ENCODE measurements at regions not wholly inside any gene's neighbourhood (a gene's known extent, or its start where the extent isn't known, plus 50 kb on each side); places are given as distances from the start of the nearest gene placed in this dataset.

DNA sequence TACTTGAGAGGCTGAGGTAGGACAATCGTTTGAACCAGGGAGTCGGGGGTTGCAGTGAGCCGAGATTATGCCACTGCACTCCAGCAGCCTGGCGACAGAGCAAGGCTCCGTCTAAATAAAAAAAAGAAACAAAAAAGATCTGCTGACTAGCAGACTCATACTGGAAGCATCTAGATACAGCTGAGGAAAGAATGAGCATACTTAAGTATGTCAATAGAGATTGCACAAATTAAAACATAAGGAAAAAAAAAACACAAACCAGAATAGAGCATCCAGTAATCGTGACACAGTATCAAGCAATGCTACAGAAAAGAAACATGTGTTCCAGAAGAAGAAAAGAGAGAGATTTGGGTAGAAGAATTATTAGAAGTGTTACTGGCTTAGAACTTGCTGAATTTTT, 105.5 kb upstream of the SPOCK3 start:
- Histone ChIP-seq H3K9me3 (ENCODE audit: control insufficient read depth in 1 of 2, insufficient read depth in 1 of 2, low read depth in 1 of 2, low read length in 2 of 2) (no peaks in the 10 kb centered on the region), H3K27ac (ENCODE audit: low read depth, low read length) (no peak overlapping the region), H2AFZ (ENCODE audit: low read depth, low read length, poor library complexity, severe bottlenecking) (no peak overlapping the region), H3K79me2 (ENCODE audit: insufficient read depth, low read length) (no peaks in the 10 kb centered on the region), H3K9me2 (ENCODE audit: insufficient read depth) (no peaks in the 10 kb centered on the region), H4K20me1 (ENCODE audit: insufficient read depth) (no peaks in the 10 kb centered on the region), H3K9ac (ENCODE audit: low read length) (no peak overlapping the region), H3K4me2 (ENCODE audit: low read length) (no peak overlapping the region), H3K4me3 (replicated peaks in 1 of 2; ENCODE audit: low read depth in 1 of 2, low read length in 2 of 2) (no peak overlapping the region), H3K27me3 (ENCODE audit: insufficient read depth, low read length) (no peaks in the 10 kb centered on the region), H3K4me1 (ENCODE audit: control insufficient read depth in 1 of 2, insufficient read depth in 2 of 2, low read length in 2 of 2) (no peaks in the 10 kb centered on the region), H3K36me3 (ENCODE audit: control insufficient read depth in 1 of 2, insufficient read depth in 2 of 2, low read length in 2 of 2) (no peaks in the 10 kb centered on the region)
- POLR2A ChIA-PET, result no interaction called here
- RAD21 ChIA-PET (ENCODE audit: low non-redundant PET in 1 of 2, low total read pairs in 2 of 2, uncharacterized antibody in 2 of 2, unreplicated experiment in 2 of 2), result no interaction called here
- ATAC-seq (no peak), DNase-seq (ENCODE audit: low read depth, low spot score) (no peak)
- intact Hi-C loops (cut with micrococcal nuclease), result no loop called here
- CTCF ChIA-PET, result no interaction called here
- TF ChIP-seq, protein P1, sequence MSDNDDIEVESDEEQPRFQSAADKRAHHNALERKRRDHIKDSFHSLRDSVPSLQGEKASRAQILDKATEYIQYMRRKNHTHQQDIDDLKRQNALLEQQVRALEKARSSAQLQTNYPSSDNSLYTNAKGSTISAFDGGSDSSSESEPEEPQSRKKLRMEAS (IDR thresholded peaks at IDR 0.05), result no peak
- TF ChIP-seq FOSL1 (IDR thresholded peaks at IDR 0.05; ENCODE audit: low read depth), result no peak
- TF ChIP-seq, protein P2, sequence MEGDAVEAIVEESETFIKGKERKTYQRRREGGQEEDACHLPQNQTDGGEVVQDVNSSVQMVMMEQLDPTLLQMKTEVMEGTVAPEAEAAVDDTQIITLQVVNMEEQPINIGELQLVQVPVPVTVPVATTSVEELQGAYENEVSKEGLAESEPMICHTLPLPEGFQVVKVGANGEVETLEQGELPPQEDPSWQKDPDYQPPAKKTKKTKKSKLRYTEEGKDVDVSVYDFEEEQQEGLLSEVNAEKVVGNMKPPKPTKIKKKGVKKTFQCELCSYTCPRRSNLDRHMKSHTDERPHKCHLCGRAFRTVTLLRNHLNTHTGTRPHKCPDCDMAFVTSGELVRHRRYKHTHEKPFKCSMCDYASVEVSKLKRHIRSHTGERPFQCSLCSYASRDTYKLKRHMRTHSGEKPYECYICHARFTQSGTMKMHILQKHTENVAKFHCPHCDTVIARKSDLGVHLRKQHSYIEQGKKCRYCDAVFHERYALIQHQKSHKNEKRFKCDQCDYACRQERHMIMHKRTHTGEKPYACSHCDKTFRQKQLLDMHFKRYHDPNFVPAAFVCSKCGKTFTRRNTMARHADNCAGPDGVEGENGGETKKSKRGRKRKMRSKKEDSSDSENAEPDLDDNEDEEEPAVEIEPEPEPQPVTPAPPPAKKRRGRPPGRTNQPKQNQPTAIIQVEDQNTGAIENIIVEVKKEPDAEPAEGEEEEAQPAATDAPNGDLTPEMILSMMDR (IDR thresholded peaks at IDR 0.05 in 2 of 3, conservative IDR thresholded peaks at IDR 0.05 in 1 of 3; ENCODE audit: borderline replicate concordance in 1 of 3, insufficient read depth in 1 of 3, low read depth in 2 of 3, low read length in 2 of 3), result no peak
- TF ChIP-seq POLR2AphosphoS5 (IDR thresholded peaks at IDR 0.05; ENCODE audit: low read depth, low read length), result no peak
- no peak for TF ChIP-seq ZFX (IDR thresholded peaks at IDR 0.05)
- TF ChIP-seq TCF7L2 (IDR thresholded peaks at IDR 0.05; ENCODE audit: borderline replicate concordance, extremely low read depth, insufficient read depth, insufficient read length), result no peak
- no peak for TF ChIP-seq SIN3A (IDR thresholded peaks at IDR 0.05; ENCODE audit: low read depth)
- TF ChIP-seq, protein P3, sequence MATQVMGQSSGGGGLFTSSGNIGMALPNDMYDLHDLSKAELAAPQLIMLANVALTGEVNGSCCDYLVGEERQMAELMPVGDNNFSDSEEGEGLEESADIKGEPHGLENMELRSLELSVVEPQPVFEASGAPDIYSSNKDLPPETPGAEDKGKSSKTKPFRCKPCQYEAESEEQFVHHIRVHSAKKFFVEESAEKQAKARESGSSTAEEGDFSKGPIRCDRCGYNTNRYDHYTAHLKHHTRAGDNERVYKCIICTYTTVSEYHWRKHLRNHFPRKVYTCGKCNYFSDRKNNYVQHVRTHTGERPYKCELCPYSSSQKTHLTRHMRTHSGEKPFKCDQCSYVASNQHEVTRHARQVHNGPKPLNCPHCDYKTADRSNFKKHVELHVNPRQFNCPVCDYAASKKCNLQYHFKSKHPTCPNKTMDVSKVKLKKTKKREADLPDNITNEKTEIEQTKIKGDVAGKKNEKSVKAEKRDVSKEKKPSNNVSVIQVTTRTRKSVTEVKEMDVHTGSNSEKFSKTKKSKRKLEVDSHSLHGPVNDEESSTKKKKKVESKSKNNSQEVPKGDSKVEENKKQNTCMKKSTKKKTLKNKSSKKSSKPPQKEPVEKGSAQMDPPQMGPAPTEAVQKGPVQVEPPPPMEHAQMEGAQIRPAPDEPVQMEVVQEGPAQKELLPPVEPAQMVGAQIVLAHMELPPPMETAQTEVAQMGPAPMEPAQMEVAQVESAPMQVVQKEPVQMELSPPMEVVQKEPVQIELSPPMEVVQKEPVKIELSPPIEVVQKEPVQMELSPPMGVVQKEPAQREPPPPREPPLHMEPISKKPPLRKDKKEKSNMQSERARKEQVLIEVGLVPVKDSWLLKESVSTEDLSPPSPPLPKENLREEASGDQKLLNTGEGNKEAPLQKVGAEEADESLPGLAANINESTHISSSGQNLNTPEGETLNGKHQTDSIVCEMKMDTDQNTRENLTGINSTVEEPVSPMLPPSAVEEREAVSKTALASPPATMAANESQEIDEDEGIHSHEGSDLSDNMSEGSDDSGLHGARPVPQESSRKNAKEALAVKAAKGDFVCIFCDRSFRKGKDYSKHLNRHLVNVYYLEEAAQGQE (IDR thresholded peaks at IDR 0.05; ENCODE audit: low read depth), result no peak
- no peak for TF ChIP-seq RAD21 (IDR thresholded peaks at IDR 0.05; ENCODE audit: low read depth)
- no peak for TF ChIP-seq CEBPB (IDR thresholded peaks at IDR 0.05; ENCODE audit: low read depth)
- TF ChIP-seq, protein P4, sequence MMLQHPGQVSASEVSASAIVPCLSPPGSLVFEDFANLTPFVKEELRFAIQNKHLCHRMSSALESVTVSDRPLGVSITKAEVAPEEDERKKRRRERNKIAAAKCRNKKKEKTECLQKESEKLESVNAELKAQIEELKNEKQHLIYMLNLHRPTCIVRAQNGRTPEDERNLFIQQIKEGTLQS (IDR thresholded peaks at IDR 0.05), result no peak
- no peak for TF ChIP-seq ELF1 (IDR thresholded peaks at IDR 0.05; ENCODE audit: borderline replicate concordance, low read depth)
- BruUV-seq (replicated peaks), result no TSS peak

Data from HCT116 (cell line).